ENCODE measurements at regions not wholly inside any gene's neighbourhood (a gene's known extent, or its start where the extent isn't known, plus 50 kb on each side); places are given as distances from the start of the nearest gene placed in this dataset.
A peak's percentile ranks its signal among the peaks of the same experiment; 100 is the strongest.

GRCh38 chr13:106372199-106373155 lies 163.0 kb downstream of the EFNB2 start:
- Mint-ChIP-seq H3K4me3 (ENCODE audit: unreplicated experiment) (peak overlapping the region; percentile 30), H3K36me3 (ENCODE audit: unreplicated experiment) (no peaks in the 10 kb centered on the region), H3K27ac (ENCODE audit: unreplicated experiment) (peak overlapping the region; percentile 70), H3K27me3 (ENCODE audit: unreplicated experiment) (peaks cover 3% of the 10 kb centered on the region), H3K9me3 (ENCODE audit: unreplicated experiment) (peaks cover 1% of the 10 kb centered on the region), H3K4me1 (ENCODE audit: low read depth, unreplicated experiment) (peaks cover 20% of the 10 kb centered on the region)
- no peak for DNase-seq
- TF ChIP-seq, protein P1, sequence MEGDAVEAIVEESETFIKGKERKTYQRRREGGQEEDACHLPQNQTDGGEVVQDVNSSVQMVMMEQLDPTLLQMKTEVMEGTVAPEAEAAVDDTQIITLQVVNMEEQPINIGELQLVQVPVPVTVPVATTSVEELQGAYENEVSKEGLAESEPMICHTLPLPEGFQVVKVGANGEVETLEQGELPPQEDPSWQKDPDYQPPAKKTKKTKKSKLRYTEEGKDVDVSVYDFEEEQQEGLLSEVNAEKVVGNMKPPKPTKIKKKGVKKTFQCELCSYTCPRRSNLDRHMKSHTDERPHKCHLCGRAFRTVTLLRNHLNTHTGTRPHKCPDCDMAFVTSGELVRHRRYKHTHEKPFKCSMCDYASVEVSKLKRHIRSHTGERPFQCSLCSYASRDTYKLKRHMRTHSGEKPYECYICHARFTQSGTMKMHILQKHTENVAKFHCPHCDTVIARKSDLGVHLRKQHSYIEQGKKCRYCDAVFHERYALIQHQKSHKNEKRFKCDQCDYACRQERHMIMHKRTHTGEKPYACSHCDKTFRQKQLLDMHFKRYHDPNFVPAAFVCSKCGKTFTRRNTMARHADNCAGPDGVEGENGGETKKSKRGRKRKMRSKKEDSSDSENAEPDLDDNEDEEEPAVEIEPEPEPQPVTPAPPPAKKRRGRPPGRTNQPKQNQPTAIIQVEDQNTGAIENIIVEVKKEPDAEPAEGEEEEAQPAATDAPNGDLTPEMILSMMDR (IDR thresholded peaks at IDR 0.05; ENCODE audit: partially characterized antibody, unreplicated experiment), result no peak

- Mint-ChIP-seq H3K4me3 (ENCODE audit: unreplicated experiment) (no peak overlapping the region), H3K36me3 (ENCODE audit: unreplicated experiment) (no peaks in the 10 kb centered on the region), H3K27me3 (ENCODE audit: unreplicated experiment) (peaks cover 3% of the 10 kb centered on the region), H3K9me3 (ENCODE audit: unreplicated experiment) (peaks cover 1% of the 10 kb centered on the region), H3K27ac (ENCODE audit: unreplicated experiment) (no peak overlapping the region), H3K4me1 (ENCODE audit: low read depth, unreplicated experiment) (peaks cover 20% of the 10 kb centered on the region)
- TF ChIP-seq, protein P1 (IDR thresholded peaks at IDR 0.05; ENCODE audit: partially characterized antibody, unreplicated experiment), result no peak
- DNase-seq, result no peak
Measured at GRCh38 chr13:106371024-106371423, 164.4 kb downstream of the EFNB2 start.

- H3K4me3 Mint-ChIP-seq (ENCODE audit: unreplicated experiment), result no peak overlapping the region
- H3K27ac Mint-ChIP-seq (ENCODE audit: unreplicated experiment), result no peak overlapping the region
- DNase-seq, result no peak
- peaks cover 3% of the 10 kb centered on the region for H3K27me3 Mint-ChIP-seq (ENCODE audit: unreplicated experiment)
- H3K9me3 Mint-ChIP-seq (ENCODE audit: unreplicated experiment), result peaks cover 1% of the 10 kb centered on the region
- H3K36me3 Mint-ChIP-seq (ENCODE audit: unreplicated experiment), result peaks cover 4% of the 10 kb centered on the region
- TF ChIP-seq, protein P1 (IDR thresholded peaks at IDR 0.05; ENCODE audit: partially characterized antibody, unreplicated experiment), result no peak
- peaks cover 20% of the 10 kb centered on the region for H3K4me1 Mint-ChIP-seq (ENCODE audit: low read depth, unreplicated experiment)
Measured at GRCh38 chr13:106369858-106370257, 165.6 kb downstream of the EFNB2 start.

DNA sequence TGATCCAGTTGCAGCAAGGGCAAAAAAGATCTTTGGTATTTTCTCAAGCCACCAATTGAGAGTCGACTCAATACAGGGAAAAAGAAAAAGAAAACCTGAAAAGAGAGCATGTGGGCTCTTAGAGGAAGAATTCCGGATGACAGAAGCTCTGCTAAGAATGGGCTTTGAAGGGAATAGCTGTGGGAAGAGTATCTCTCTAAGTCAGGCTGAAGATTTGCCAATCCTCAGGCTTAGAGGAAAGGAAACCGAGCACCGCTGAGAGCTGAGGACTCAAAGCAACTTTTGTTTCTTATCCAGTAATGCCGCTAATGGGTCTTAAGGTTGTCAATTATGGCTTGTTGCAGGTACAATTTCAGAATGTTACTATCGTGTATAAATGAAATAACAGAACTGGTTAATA lies 166.4 kb downstream of the EFNB2 start:
- Mint-ChIP-seq H3K9me3 (ENCODE audit: unreplicated experiment) (peaks cover 1% of the 10 kb centered on the region), H3K27me3 (ENCODE audit: unreplicated experiment) (peaks cover 3% of the 10 kb centered on the region), H3K4me1 (ENCODE audit: low read depth, unreplicated experiment) (peaks cover 18% of the 10 kb centered on the region), H3K36me3 (ENCODE audit: unreplicated experiment) (peaks cover 7% of the 10 kb centered on the region), H3K4me3 (ENCODE audit: unreplicated experiment) (no peak overlapping the region), H3K27ac (ENCODE audit: unreplicated experiment) (no peak overlapping the region)
- DNase-seq, result no peak
- TF ChIP-seq, protein P1 (IDR thresholded peaks at IDR 0.05; ENCODE audit: partially characterized antibody, unreplicated experiment), result no peak

DNA sequence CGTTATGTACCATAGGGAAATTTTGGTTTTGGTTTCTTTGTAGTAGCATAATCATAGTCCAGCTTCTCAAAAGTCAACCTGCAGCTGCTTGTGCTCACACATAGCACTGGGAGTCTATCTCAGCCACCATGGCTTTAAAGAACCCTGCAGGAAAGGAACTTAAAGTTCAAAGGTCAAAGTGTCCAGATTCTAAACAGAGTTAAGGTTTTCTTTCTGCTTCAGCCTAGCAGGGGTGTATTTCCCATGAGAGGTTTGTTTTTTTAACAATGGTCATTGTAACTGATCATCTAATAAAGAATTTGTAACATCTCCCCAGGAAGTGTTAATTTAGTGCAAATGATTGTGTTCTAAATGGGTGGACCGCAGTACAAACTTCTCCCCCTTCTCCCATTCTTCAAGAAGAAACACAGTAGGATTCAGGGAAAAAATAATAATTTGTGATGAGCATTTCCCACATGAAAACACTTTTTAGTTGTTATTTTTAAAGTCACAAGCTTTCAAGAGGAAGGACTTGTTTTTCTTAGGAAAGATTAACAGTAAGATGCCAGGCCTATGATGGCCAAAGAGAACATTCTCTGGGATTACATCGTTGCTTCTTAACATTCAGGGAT lies 168.0 kb downstream of the EFNB2 start:
- TF ChIP-seq, protein P1 (IDR thresholded peaks at IDR 0.05; ENCODE audit: partially characterized antibody, unreplicated experiment), result no peak
- peaks cover 7% of the 10 kb centered on the region for H3K4me1 Mint-ChIP-seq (ENCODE audit: low read depth, unreplicated experiment)
- peaks cover 7% of the 10 kb centered on the region for H3K36me3 Mint-ChIP-seq (ENCODE audit: unreplicated experiment)
- no peaks in the 10 kb centered on the region for H3K27me3 Mint-ChIP-seq (ENCODE audit: unreplicated experiment)
- H3K27ac Mint-ChIP-seq (ENCODE audit: unreplicated experiment), result no peak overlapping the region
- no peak overlapping the region for H3K4me3 Mint-ChIP-seq (ENCODE audit: unreplicated experiment)
- no peaks in the 10 kb centered on the region for H3K9me3 Mint-ChIP-seq (ENCODE audit: unreplicated experiment)
- DNase-seq, result no peak
